Mucosa of descending colon (tissue), 3 donors: ENCODE measurements at regions not wholly inside any gene's neighbourhood (a gene's known extent, or its start where the extent isn't known, plus 50 kb on each side); places are given as distances from the start of the nearest gene placed in this dataset.

Experiments
- ATAC-seq: fragments of 200-7000 bp; cut with Tn5 transposase; one replicate; pipeline ENCODE4 v1.9.1; 2020; ENCODE audit warnings: mild to moderate bottlenecking, moderate library complexity
- DNase-seq, 3 donors: peaks; one replicate each; pipeline ENCODE4 v3.0.0-alpha.2; 2020
- H3K36me3 ChIP-seq: fragments of 200-600 bp; one replicate; pipeline ENCODE4 v1.8.0; 2021; ENCODE audit warnings: low read depth, mild to moderate bottlenecking
- H3K4me1 ChIP-seq: fragments of 200-600 bp; one replicate; pipeline ENCODE4 v1.8.0; 2021; ENCODE audit warnings: low read depth, mild to moderate bottlenecking
- H3K4me3 ChIP-seq: fragments of 200-600 bp; one replicate; pipeline ENCODE4 v1.8.0; 2021; ENCODE audit warnings: mild to moderate bottlenecking
- H3K9me3 ChIP-seq: fragments of 200-600 bp; one replicate; pipeline ENCODE4 v1.8.0; 2021; ENCODE audit warnings: mild to moderate bottlenecking
- CTCF ChIP-seq: fragments of 200-600 bp; IDR thresholded peaks from one replicate; pipeline ENCODE4 v1.8.0; 2022; ENCODE audit warnings: antibody characterized with exemption, mild to moderate bottlenecking
- intact Hi-C, 2 donors: fragments of 100-400 bp; cut with DNase I in 1 of 2; cut with micrococcal nuclease in 1 of 2; formaldehyde crosslinking; loops; one replicate each; pipeline versions ENCODE4 v1.11.0 to v1.11.1; 2022; cut with DNase I, micrococcal nuclease
- donor health status: DM: no; HTN: no; CAD: no; lungs with moderate emphysema.
- donor health status: DM: no; HTN: no; CAD: no.
- donor health status: DM: no; HTN: yes; CAD: no.

- intact Hi-C loops: no loop called here
- ATAC-seq (no peak), DNase-seq (no peak)
- Histone ChIP-seq H3K36me3 (no peaks in the 10 kb centered on the region), H3K4me3 (no peak overlapping the region), H3K9me3 (no peaks in the 10 kb centered on the region), H3K4me1 (no peaks in the 10 kb centered on the region)
- TF ChIP-seq CTCF: no peak
These were observed 350.7 kb downstream of the IPMK start for GRCh38 chr10:57917019-57917418.

GRCh38 chr10:57905861-57906260, 361.8 kb downstream of the IPMK start:
- H3K36me3 ChIP-seq: no peaks in the 10 kb centered on the region
- no peaks in the 10 kb centered on the region for H3K9me3 ChIP-seq
- DNase-seq: no peak
- no peak for TF ChIP-seq CTCF
- no peak for ATAC-seq
- no peak overlapping the region for H3K4me3 ChIP-seq
- intact Hi-C loops: no loop called here
- H3K4me1 ChIP-seq: no peaks in the 10 kb centered on the region

GRCh38 chr10:57905010-57905409, 362.7 kb downstream of the IPMK start:
- TF ChIP-seq CTCF: no peak
- ATAC-seq: no peak
- Histone ChIP-seq H3K36me3 (no peaks in the 10 kb centered on the region), H3K4me3 (no peak overlapping the region), H3K9me3 (no peaks in the 10 kb centered on the region), H3K4me1 (no peaks in the 10 kb centered on the region)
- intact Hi-C loops: no loop called here
- DNase-seq: no peak

GRCh38 chr10:57898231-57898630, 369.5 kb downstream of the IPMK start:
- no peak for TF ChIP-seq CTCF

GRCh38 chr10:57897611-57898010, 370.1 kb downstream of the IPMK start:
- H3K4me1 ChIP-seq: peaks cover 3% of the 10 kb centered on the region
- ATAC-seq (peak; percentile 34), DNase-seq (peak in 1 of 3 donors; percentile 60)
- TF ChIP-seq CTCF: no peak
- no peak overlapping the region for H3K4me3 ChIP-seq
- no peaks in the 10 kb centered on the region for H3K9me3 ChIP-seq
- H3K36me3 ChIP-seq: no peaks in the 10 kb centered on the region
- intact Hi-C loops: no loop called here

More at GRCh38 chr10:57898231-57898630, 369.5 kb downstream of the IPMK start:
- DNase-seq (peak; percentile 33 to 76 (median 41)), ATAC-seq (peak; percentile 99)
- Histone ChIP-seq H3K4me1 (peaks cover 3% of the 10 kb centered on the region), H3K36me3 (no peaks in the 10 kb centered on the region), H3K4me3 (no peak overlapping the region), H3K9me3 (no peaks in the 10 kb centered on the region)
- intact Hi-C loops: no loop called here

GRCh38 chr10:57894361-57894760, 373.3 kb downstream of the IPMK start:
- DNase-seq (no peak), ATAC-seq (no peak)
- Histone ChIP-seq H3K4me3 (no peak overlapping the region), H3K4me1 (peaks cover 3% of the 10 kb centered on the region), H3K9me3 (no peaks in the 10 kb centered on the region), H3K36me3 (no peaks in the 10 kb centered on the region)
- no peak for TF ChIP-seq CTCF
- intact Hi-C loops: no loop called here
